ENCODE measurements at regions not wholly inside any gene's neighbourhood (a gene's known extent, or its start where the extent isn't known, plus 50 kb on each side); places are given as distances from the start of the nearest gene placed in this dataset.

DNA sequence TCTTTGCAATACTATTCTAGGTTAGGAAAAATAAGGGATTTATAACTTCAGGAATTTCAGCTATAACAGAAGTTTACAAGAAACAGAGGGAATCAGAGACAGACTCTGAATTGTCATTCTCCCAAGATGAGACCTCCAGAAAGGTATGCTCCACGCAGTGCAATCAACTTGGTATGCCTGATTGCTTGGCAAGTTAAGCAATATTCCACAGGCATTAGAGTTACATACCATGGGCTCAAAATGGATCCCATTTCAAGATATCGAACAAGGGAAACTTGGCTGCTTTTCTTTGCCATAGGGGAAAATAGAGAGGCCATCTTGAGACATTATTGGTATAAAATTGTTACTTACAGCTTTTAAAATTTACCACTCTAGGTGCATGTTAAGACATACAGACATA is 615.6 kb upstream of the SOX9 start:
- TF ChIP-seq, protein P1, sequence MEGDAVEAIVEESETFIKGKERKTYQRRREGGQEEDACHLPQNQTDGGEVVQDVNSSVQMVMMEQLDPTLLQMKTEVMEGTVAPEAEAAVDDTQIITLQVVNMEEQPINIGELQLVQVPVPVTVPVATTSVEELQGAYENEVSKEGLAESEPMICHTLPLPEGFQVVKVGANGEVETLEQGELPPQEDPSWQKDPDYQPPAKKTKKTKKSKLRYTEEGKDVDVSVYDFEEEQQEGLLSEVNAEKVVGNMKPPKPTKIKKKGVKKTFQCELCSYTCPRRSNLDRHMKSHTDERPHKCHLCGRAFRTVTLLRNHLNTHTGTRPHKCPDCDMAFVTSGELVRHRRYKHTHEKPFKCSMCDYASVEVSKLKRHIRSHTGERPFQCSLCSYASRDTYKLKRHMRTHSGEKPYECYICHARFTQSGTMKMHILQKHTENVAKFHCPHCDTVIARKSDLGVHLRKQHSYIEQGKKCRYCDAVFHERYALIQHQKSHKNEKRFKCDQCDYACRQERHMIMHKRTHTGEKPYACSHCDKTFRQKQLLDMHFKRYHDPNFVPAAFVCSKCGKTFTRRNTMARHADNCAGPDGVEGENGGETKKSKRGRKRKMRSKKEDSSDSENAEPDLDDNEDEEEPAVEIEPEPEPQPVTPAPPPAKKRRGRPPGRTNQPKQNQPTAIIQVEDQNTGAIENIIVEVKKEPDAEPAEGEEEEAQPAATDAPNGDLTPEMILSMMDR (IDR thresholded peaks at IDR 0.05) = no peak
- TF ChIP-seq POLR2A (IDR thresholded peaks at IDR 0.05) (no peak), EP300 (IDR thresholded peaks at IDR 0.05) (no peak)

All from stomach (tissue), 4 donors.